T-helper 2 cell treated with Interferon-gamma antibody and Interleukin-4, amounts not matched to agents 100 ng/mL and 5 ng/mL, for 36 hours (primary cell): ENCODE measurements at regions not wholly inside any gene's neighbourhood (a gene's known extent, or its start where the extent isn't known, plus 50 kb on each side); places are given as distances from the start of the nearest gene placed in this dataset.

ENCODE experiments used
- intact Hi-C: fragments of 100-400 bp; cut with micrococcal nuclease; formaldehyde crosslinking; loops from one replicate; pipeline ENCODE4 v1.15.1; 2023

- intact Hi-C loops: no loop called here
Observed at GRCh38 chr7:53965716-53966115, 576.5 kb upstream of the VSTM2A start.

- intact Hi-C loops: no loop called here
Observed at GRCh38 chr7:53983480-53983879, 558.7 kb upstream of the VSTM2A start.

- intact Hi-C loops: no loop called here
Observed at GRCh38 chr7:53984776-53985175, 557.4 kb upstream of the VSTM2A start.

- intact Hi-C loops: no loop called here
Observed at GRCh38 chr7:53988376-53988775, 553.8 kb upstream of the VSTM2A start.

GRCh38 chr7:53993224-53993623 lies 549.0 kb upstream of the VSTM2A start:
- intact Hi-C loops: no loop called here

GRCh38 chr7:53996876-53997275 lies 545.3 kb upstream of the VSTM2A start:
- intact Hi-C loops: no loop called here

GRCh38 chr7:54014765-54015164 lies 527.4 kb upstream of the VSTM2A start:
- intact Hi-C loops: no loop called here

GRCh38 chr7:54015251-54015650 lies 526.9 kb upstream of the VSTM2A start:
- intact Hi-C loops: no loop called here

GRCh38 chr7:54037873-54038272 lies 504.3 kb upstream of the VSTM2A start:
- intact Hi-C loops: no loop called here

GRCh38 chr7:54060643-54061042 lies 481.5 kb upstream of the VSTM2A start:
- intact Hi-C loops: no loop called here

- intact Hi-C loops: no loop called here
Observed at GRCh38 chr7:54066643-54067042, 475.5 kb upstream of the VSTM2A start.

GRCh38 chr7:54069843-54070242 lies 472.3 kb upstream of the VSTM2A start:
- intact Hi-C loops: no loop called here

- intact Hi-C loops: no loop called here
Observed at GRCh38 chr7:54072710-54073109, 469.5 kb upstream of the VSTM2A start.

GRCh38 chr7:54076616-54077015 lies 465.6 kb upstream of the VSTM2A start:
- intact Hi-C loops: no loop called here

GRCh38 chr7:54080525-54080924 lies 461.6 kb upstream of the VSTM2A start:
- intact Hi-C loops: no loop called here

GRCh38 chr7:54080971-54081370 lies 461.2 kb upstream of the VSTM2A start:
- intact Hi-C loops: no loop called here

GRCh38 chr7:54084340-54084739 lies 457.8 kb upstream of the VSTM2A start:
- intact Hi-C loops: no loop called here

GRCh38 chr7:54090652-54091213 lies 451.4 kb upstream of the VSTM2A start:
- intact Hi-C loops: no loop called here

- intact Hi-C loops: no loop called here
Observed at GRCh38 chr7:54091322-54091721, 450.9 kb upstream of the VSTM2A start.

GRCh38 chr7:54097886-54098285 lies 444.3 kb upstream of the VSTM2A start:
- intact Hi-C loops: loop anchor here (1.0 kb wide), 1 partner anchor 17 kb away; no protein-coding TSS in a partner anchor

GRCh38 chr7:54109501-54109900 lies 432.7 kb upstream of the VSTM2A start:
- intact Hi-C loops: no loop called here

- intact Hi-C loops: no loop called here
Observed at GRCh38 chr7:54111814-54112511, 430.2 kb upstream of the VSTM2A start.

GRCh38 chr7:54112567-54112966 lies 429.6 kb upstream of the VSTM2A start:
- intact Hi-C loops: no loop called here
